RWPE2 (cell line): ENCODE measurements at regions not wholly inside any gene's neighbourhood (a gene's known extent, or its start where the extent isn't known, plus 50 kb on each side); places are given as distances from the start of the nearest gene placed in this dataset.

ENCODE experiments used
- ATAC-seq: fragments of 200-7000 bp; cut with Tn5 transposase; 3 replicates; pipeline ENCODE4 v1.9.1; 2021; ENCODE audit warnings: low read depth
- DNase-seq: peaks from one replicate; pipeline ENCODE4 v3.0.0-alpha.2; 2020; ENCODE audit warnings: low spot score
- H3K27ac ChIP-seq: fragments of 450-650 bp; 2 replicates; pipeline ENCODE4 v1.5.1; 2017; ENCODE audit warnings: mild to moderate bottlenecking; ENCODE audit not compliant: poor library complexity, severe bottlenecking
- H3K27me3 ChIP-seq: fragments of 250-450 bp; sonication (Bioruptor Pico); 2 replicates; pipeline ENCODE4 v1.5.1; 2021; ENCODE audit warnings: mild to moderate bottlenecking, moderate library complexity; ENCODE audit not compliant: insufficient read depth, poor library complexity, severe bottlenecking
- H3K36me3 ChIP-seq: fragments of 250-450 bp; sonication (Bioruptor Pico); 2 replicates; pipeline ENCODE4 v1.5.1; 2020; ENCODE audit warnings: low read depth, mild to moderate bottlenecking, moderate library complexity
- H3K4me1 ChIP-seq: fragments of 250-450 bp; sonication (Bioruptor Pico); 2 replicates; pipeline ENCODE4 v1.5.1; 2021; ENCODE audit warnings: mild to moderate bottlenecking, moderate library complexity; ENCODE audit not compliant: insufficient read depth, poor library complexity, severe bottlenecking
- H3K4me3 ChIP-seq: fragments of 250-450 bp; sonication (Bioruptor Pico); 2 replicates; pipeline ENCODE4 v1.5.1; 2021; ENCODE audit warnings: mild to moderate bottlenecking, moderate library complexity; ENCODE audit not compliant: severe bottlenecking
- H3K9me3 ChIP-seq: fragments of 250-450 bp; sonication (Bioruptor Pico); 2 replicates; pipeline ENCODE4 v1.5.1; 2021; ENCODE audit warnings: mild to moderate bottlenecking, moderate library complexity; ENCODE audit not compliant: severe bottlenecking
- CTCF ChIP-seq: fragments of 450-650 bp; IDR thresholded peaks from one replicate; pipeline ENCODE4 v1.5.1; 2017; ENCODE audit warnings: mild to moderate bottlenecking, moderate library complexity; ENCODE audit not compliant: poor library complexity, severe bottlenecking

GRCh38 chr12:58519839-58520238 lies 400.5 kb downstream of the LRIG3 start:
- TF ChIP-seq CTCF = no peak
- Histone ChIP-seq H3K27me3 (no peaks in the 10 kb centered on the region), H3K4me1 (no peaks in the 10 kb centered on the region), H3K36me3 (no peaks in the 10 kb centered on the region), H3K27ac (no peak overlapping the region), H3K9me3 (peaks cover 7% of the 10 kb centered on the region), H3K4me3 (no peak overlapping the region)
- DNase-seq (no peak), ATAC-seq (no peak)

- Histone ChIP-seq H3K36me3 (no peaks in the 10 kb centered on the region), H3K4me1 (no peaks in the 10 kb centered on the region), H3K4me3 (no peak overlapping the region), H3K9me3 (peaks cover 7% of the 10 kb centered on the region), H3K27me3 (no peaks in the 10 kb centered on the region), H3K27ac (no peak overlapping the region)
- ATAC-seq (no peak), DNase-seq (no peak)
- no peak for TF ChIP-seq CTCF
Observed at GRCh38 chr12:58521152-58521551, 399.2 kb downstream of the LRIG3 start.

- ATAC-seq (no peak), DNase-seq (no peak)
- no peaks in the 10 kb centered on the region for H3K4me1 ChIP-seq
- H3K4me3 ChIP-seq = no peak overlapping the region
- no peaks in the 10 kb centered on the region for H3K27me3 ChIP-seq
- H3K36me3 ChIP-seq = no peaks in the 10 kb centered on the region
- H3K27ac ChIP-seq = no peak overlapping the region
- no peak for TF ChIP-seq CTCF
- H3K9me3 ChIP-seq = peaks cover 7% of the 10 kb centered on the region
Observed at GRCh38 chr12:58521796-58522195, 398.5 kb downstream of the LRIG3 start.

GRCh38 chr12:58523360-58523759 lies 396.9 kb downstream of the LRIG3 start:
- no peaks in the 10 kb centered on the region for H3K4me1 ChIP-seq
- no peak overlapping the region for H3K4me3 ChIP-seq
- no peak overlapping the region for H3K27ac ChIP-seq
- peaks cover under 1% of the 10 kb centered on the region for H3K9me3 ChIP-seq
- H3K27me3 ChIP-seq = no peaks in the 10 kb centered on the region
- no peaks in the 10 kb centered on the region for H3K36me3 ChIP-seq
- ATAC-seq (no peak), DNase-seq (no peak)
- no peak for TF ChIP-seq CTCF

GRCh38 chr12:58528271-58528670 lies 392.0 kb downstream of the LRIG3 start:
- Histone ChIP-seq H3K27ac (peak overlapping the region; percentile 81), H3K27me3 (no peaks in the 10 kb centered on the region), H3K9me3 (no peaks in the 10 kb centered on the region), H3K36me3 (no peaks in the 10 kb centered on the region), H3K4me1 (peaks cover 21% of the 10 kb centered on the region), H3K4me3 (no peak overlapping the region)
- DNase-seq (no peak), ATAC-seq (no peak)
- no peak for TF ChIP-seq CTCF
